Heart left ventricle (tissue), 16 donors: ENCODE measurements at regions not wholly inside any gene's neighbourhood (a gene's known extent, or its start where the extent isn't known, plus 50 kb on each side); places are given as distances from the start of the nearest gene placed in this dataset.

Experiments
- ATAC-seq, 4 donors: fragments of 200-7000 bp; cut with Tn5 transposase; one replicate each; pipeline ENCODE4 v1.9.1; 2020 to 2022; ENCODE audit warnings: moderate library complexity in 4 of 4, mild to moderate bottlenecking in 3 of 4, moderate number of reproducible peaks in 1 of 4
- DNase-seq, 5 donors: peaks; one replicate each; pipeline ENCODE4 v3.0.0-alpha.2; 2020
- H3K27ac ChIP-seq, 12 donors: fragments of 200-600 bp; sonication (generic) in 4 of 12; one replicate each; pipeline versions ENCODE4 v1.5.0 to v1.8.0; 2016 to 2022; ENCODE audit warnings: mild to moderate bottlenecking in 2 of 12
- H3K27me3 ChIP-seq, 9 donors: fragments of 200-600 bp; sonication (generic) in 2 of 9; one replicate each; pipeline versions ENCODE4 v1.5.1 to v1.8.0; 2016 to 2022; ENCODE audit warnings: mild to moderate bottlenecking in 3 of 9
- H3K36me3 ChIP-seq, 9 donors: fragments of 200-600 bp; sonication (generic) in 2 of 9; one replicate each; pipeline versions ENCODE4 v1.5.0 to v1.8.0; 2018 to 2022; ENCODE audit warnings: mild to moderate bottlenecking in 2 of 9
- H3K4me1 ChIP-seq, 12 donors: fragments of 200-600 bp; sonication (generic) in 4 of 12; one replicate each; pipeline versions ENCODE4 v1.5.0 to v1.8.0; 2016 to 2022; ENCODE audit warnings: mild to moderate bottlenecking in 3 of 12
- H3K4me3 ChIP-seq, 12 donors: fragments of 200-600 bp; sonication (generic) in 4 of 12; one replicate each; pipeline versions ENCODE4 v1.5.0 to v1.8.0; 2017 to 2022; ENCODE audit warnings: mild to moderate bottlenecking in 9 of 12, moderate library complexity in 4 of 12
- H3K9me3 ChIP-seq, 12 donors: fragments of 200-600 bp; sonication (generic) in 4 of 12; one replicate each; pipeline versions ENCODE4 v1.5.0 to v1.8.0; 2016 to 2022; ENCODE audit warnings: mild to moderate bottlenecking in 1 of 12
- POLR2A ChIP-seq, 2 donors: fragments of 450-650 bp; IDR thresholded peaks; one replicate each; pipeline ENCODE4 v1.6.1; 2017; ENCODE audit warnings: antibody characterized with exemption in 2 of 2, mild to moderate bottlenecking in 2 of 2, moderate library complexity in 2 of 2
- WGBS, 4 donors: extraction: QIAGEN DNeasy Blood & Tissue Kit in 2 of 4; methylation state at CpG; one replicate each; pipeline versions ENCODE4 v1.1.5 to v1.1.7; 2013 to 2018; 5-methylcytosine and 5-hydroxymethylcytosine counted together
- intact Hi-C, 10 donors: fragments of 100-400 bp; cut with DNase I; formaldehyde crosslinking; loops; one replicate each; pipeline versions ENCODE4 v1.11.1 to v1.14.2; 2022
- TF ChIP-seq, protein P1 (sequence below), 12 donors: fragments of 200-600 bp; sonication (generic) in 4 of 12; IDR thresholded peaks; one replicate each; pipeline versions ENCODE4 v1.5.0 to v1.8.0; 2018 to 2022; ENCODE audit warnings: antibody characterized with exemption in 12 of 12, mild to moderate bottlenecking in 5 of 12
- donor health status: ischemic (EF 13 %, LVEDD 7.1; RV severe dilation, severe dysfunction).
- donor health status: healthy with polysubstance abuse.
- donor health status: DM: no; HTN: yes; CAD: no.
- donor health status: DM: no; HTN: no; CAD: no.
- donor health status: ischemic (EF 25% LVEDD 6.9; RV normal size, moderate dysfunction).
- donor health status: ischemic (EF 25% LVEDD 5.7; RV mildly dilated, moderate dysfunction).
- donor health status: healthy.
- donor health status: DM: yes; HTN: yes; CAD: no.
- donor health status: ischemic (EF 35%, LVEDD 5.7; RV mildly dilated, moderate dysfunction).
- donor health status: nonischemic (EF 11% LVEDD 7.7; RV severe dilation, severe dysfunction).
- donor health status: DM: yes; HTN: yes; CAD: no.
- donor health status: PGD.
- donor health status: ischemic (EF 29% LVEDD 5.4; RV normal size, mild dysfunction).
- donor health status: nonischemic (EF 23%, LVEDD 6.1; RV moderate dilation, normal function).

DNA sequence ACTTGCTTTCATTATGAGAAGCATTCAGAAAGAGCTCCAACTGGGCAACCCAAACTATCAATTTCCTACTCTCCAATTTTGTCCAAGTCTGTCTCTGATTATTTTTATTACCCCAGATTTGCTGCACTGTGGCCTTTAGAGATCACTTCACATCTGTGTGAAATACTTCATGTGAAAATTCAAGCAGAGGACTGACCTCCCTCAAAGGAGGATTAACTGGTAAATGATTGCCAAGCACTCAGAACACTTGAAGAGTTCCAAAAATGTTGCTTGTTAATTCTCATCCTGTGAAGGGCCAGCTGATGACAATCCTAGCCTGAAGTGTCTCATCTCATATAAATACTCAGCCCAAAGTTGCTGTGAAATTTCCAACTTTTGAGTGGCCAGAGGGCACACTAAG is 182.8 kb upstream of the DGKB start:
- DNase-seq (no peak), ATAC-seq (no peak)
- no peak for TF ChIP-seq POLR2A (IDR thresholded peaks at IDR 0.05)
- TF ChIP-seq, protein P1, sequence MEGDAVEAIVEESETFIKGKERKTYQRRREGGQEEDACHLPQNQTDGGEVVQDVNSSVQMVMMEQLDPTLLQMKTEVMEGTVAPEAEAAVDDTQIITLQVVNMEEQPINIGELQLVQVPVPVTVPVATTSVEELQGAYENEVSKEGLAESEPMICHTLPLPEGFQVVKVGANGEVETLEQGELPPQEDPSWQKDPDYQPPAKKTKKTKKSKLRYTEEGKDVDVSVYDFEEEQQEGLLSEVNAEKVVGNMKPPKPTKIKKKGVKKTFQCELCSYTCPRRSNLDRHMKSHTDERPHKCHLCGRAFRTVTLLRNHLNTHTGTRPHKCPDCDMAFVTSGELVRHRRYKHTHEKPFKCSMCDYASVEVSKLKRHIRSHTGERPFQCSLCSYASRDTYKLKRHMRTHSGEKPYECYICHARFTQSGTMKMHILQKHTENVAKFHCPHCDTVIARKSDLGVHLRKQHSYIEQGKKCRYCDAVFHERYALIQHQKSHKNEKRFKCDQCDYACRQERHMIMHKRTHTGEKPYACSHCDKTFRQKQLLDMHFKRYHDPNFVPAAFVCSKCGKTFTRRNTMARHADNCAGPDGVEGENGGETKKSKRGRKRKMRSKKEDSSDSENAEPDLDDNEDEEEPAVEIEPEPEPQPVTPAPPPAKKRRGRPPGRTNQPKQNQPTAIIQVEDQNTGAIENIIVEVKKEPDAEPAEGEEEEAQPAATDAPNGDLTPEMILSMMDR (IDR thresholded peaks at IDR 0.05) = no peak
- Histone ChIP-seq H3K36me3 (no peaks in the 10 kb centered on the region), H3K27me3 (no peaks in the 10 kb centered on the region), H3K4me1 (no peaks in the 10 kb centered on the region), H3K9me3 (no peaks in the 10 kb centered on the region), H3K27ac (no peak overlapping the region), H3K4me3 (no peak overlapping the region)
- intact Hi-C loops = no loop called here

DNA sequence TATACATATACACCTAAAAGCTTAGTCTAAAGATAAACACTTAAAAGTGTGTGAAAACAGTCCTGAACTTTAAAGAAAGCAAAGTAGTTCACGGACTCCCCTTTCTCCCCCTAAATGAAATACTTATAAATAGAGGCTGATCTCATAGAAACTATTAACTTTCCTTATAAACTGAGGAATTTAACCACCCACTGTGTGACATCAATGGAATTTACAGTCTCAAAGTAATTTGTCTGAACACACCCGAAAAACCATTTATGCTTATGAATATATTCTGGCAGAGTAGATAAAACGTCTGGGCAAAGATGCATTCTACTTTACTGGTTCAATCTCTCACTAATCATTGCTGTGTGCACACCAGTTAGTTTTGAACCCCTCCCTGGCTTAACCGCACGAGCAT is 181.8 kb upstream of the DGKB start:
- Histone ChIP-seq H3K9me3 (no peaks in the 10 kb centered on the region), H3K4me3 (no peak overlapping the region), H3K27ac (no peak overlapping the region), H3K27me3 (no peaks in the 10 kb centered on the region), H3K36me3 (no peaks in the 10 kb centered on the region), H3K4me1 (no peaks in the 10 kb centered on the region)
- DNase-seq (no peak), ATAC-seq (no peak)
- WGBS, 4 donors = 72 to 82% (median 74%) methylated on average over 5 of the region's 5 CpGs
- intact Hi-C loops = no loop called here
- TF ChIP-seq, protein P1 (IDR thresholded peaks at IDR 0.05) = no peak
- TF ChIP-seq POLR2A (IDR thresholded peaks at IDR 0.05) = no peak

DNA sequence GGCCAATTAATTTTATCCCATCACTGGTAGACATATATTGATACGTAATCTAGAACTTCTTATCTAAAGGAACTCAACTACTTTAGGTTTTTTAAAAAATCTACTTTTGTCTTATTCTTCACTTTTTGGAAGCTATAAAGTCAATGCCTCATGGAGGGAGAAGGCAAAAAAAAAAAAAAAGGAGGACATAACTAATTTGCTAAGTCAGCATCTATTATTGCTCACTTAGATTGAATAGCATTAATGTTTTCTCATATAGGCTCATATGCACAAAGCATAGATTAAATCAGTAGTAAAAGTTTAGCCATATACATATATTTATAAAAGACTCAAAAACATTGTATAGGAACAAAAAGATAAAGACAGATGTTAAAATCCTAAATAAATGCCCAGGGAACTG is 179.3 kb upstream of the DGKB start:
- intact Hi-C loops = no loop called here
- no peak for ATAC-seq
- Histone ChIP-seq H3K4me1 (no peaks in the 10 kb centered on the region), H3K9me3 (no peaks in the 10 kb centered on the region), H3K27me3 (no peaks in the 10 kb centered on the region), H3K36me3 (no peaks in the 10 kb centered on the region), H3K4me3 (no peak overlapping the region), H3K27ac (no peak overlapping the region)
- TF ChIP-seq POLR2A (IDR thresholded peaks at IDR 0.05) = no peak
- TF ChIP-seq, protein P1 (IDR thresholded peaks at IDR 0.05) = no peak
- DNase-seq = no peak
- WGBS, 4 donors = 70 to 98% (median 95%) methylated on average over 1 of the region's 1 CpG

DNA sequence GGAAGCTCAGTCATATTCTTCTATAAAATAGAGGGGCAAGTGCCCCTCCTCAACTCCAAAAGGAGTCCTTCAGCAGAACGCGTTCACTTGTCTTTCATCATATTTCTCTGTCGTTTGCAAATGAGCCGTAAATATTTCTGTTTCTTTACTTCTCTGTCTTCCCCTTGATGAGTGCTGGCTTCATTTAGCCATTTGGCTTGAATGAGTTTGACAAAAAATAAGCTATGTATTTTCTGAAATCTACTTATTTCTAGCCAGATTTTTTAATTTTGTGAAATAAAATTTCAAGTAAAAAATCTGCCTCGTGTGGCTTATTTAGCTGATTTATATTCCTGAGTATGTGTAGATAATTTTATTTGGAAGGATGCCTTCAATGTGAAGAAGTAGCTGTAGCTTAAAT is 170.8 kb upstream of the DGKB start:
- Histone ChIP-seq H3K4me3 (no peak overlapping the region), H3K4me1 (no peaks in the 10 kb centered on the region), H3K27ac (no peak overlapping the region), H3K9me3 (no peaks in the 10 kb centered on the region), H3K36me3 (no peaks in the 10 kb centered on the region), H3K27me3 (no peaks in the 10 kb centered on the region)
- 79 to 84% (median 80%) methylated on average over 5 of the region's 5 CpGs for WGBS, 4 donors
- no peak for TF ChIP-seq POLR2A (IDR thresholded peaks at IDR 0.05)
- TF ChIP-seq, protein P1 (IDR thresholded peaks at IDR 0.05) = no peak
- no peak for DNase-seq
- intact Hi-C loops = no loop called here
- ATAC-seq = no peak
